ENCODE measurements at regions not wholly inside any gene's neighbourhood (a gene's known extent, or its start where the extent isn't known, plus 50 kb on each side); places are given as distances from the start of the nearest gene placed in this dataset.
A peak's percentile ranks its signal among the peaks of the same experiment; 100 is the strongest.

GRCh38 chr14:62123961-62124360 is 361.7 kb downstream of the SNAPC1 start:
- H3K4me3 ChIP-seq (ENCODE audit: insufficient read depth, low read depth, low read length) = no peak overlapping the region
- no peak overlapping the region for H3K4ac ChIP-seq (ENCODE audit: low read depth, low read length)
- H4K8ac ChIP-seq (ENCODE audit: low read depth in 2 of 2, low read length in 2 of 2) = no peak overlapping the region
- no peak overlapping the region for H2AFZ ChIP-seq (replicated peaks; ENCODE audit: low read length, poor library complexity)
- no peaks in the 10 kb centered on the region for H3K9me3 ChIP-seq (ENCODE audit: control insufficient read depth, insufficient read depth, low read length)
- no peak overlapping the region for H2BK20ac ChIP-seq (ENCODE audit: low read depth, low read length)
- intact Hi-C loops (cut with micrococcal nuclease) (loop anchor here (1.0 kb wide), 1 partner anchor 262 kb away; no protein-coding TSS in a partner anchor), in situ Hi-C loops (cut with MboI; ENCODE audit: low sequenced_read_pairs) (loop anchor here (10.0 kb wide), 1 partner anchor 219 kb away; no protein-coding TSS in a partner anchor), dilution Hi-C loops (cut with HindIII; ENCODE audit: low sequenced_read_pairs, unreplicated experiment) (no loop called here)
- H3K79me1 ChIP-seq (ENCODE audit: low read depth in 1 of 2, low read length in 2 of 2) = no peaks in the 10 kb centered on the region
- H3K9ac ChIP-seq (ENCODE audit: low read depth, low read length) = no peak overlapping the region
- no peaks in the 10 kb centered on the region for H3K9me1 ChIP-seq (ENCODE audit: insufficient read depth, low read length)
- no peaks in the 10 kb centered on the region for H3K36me3 ChIP-seq (ENCODE audit: control insufficient read depth, insufficient read depth, low read length)
- DNase-seq (no peak), ATAC-seq (ENCODE audit: low read depth) (no peak)
- H3K4me2 ChIP-seq (ENCODE audit: low read depth, low read length) = no peak overlapping the region
- ChIA-PET CTCF (interaction anchor here (1.1 kb wide), 1 partner anchor 198 kb away, joined by 3 read pairs; no protein-coding TSS in a partner anchor), POLR2A (ENCODE audit: unreplicated experiment) (no interaction called here)
- H3K56ac ChIP-seq (ENCODE audit: extremely low read depth, insufficient read depth, low read length) = no peak overlapping the region
- no peak overlapping the region for H3K14ac ChIP-seq (replicated peaks; ENCODE audit: low read depth, low read length)
- H2BK120ac ChIP-seq (ENCODE audit: low read depth, low read length) = no peak overlapping the region
- H4K20me1 ChIP-seq (ENCODE audit: insufficient read depth, low read length) = no peaks in the 10 kb centered on the region
- H2BK5ac ChIP-seq (ENCODE audit: low read depth, low read length, poor library complexity, severe bottlenecking) = no peak overlapping the region
- no peak overlapping the region for H2AK9ac ChIP-seq (replicated peaks; ENCODE audit: low read depth, low read length, poor library complexity)
- no peak overlapping the region for H2BK15ac ChIP-seq (ENCODE audit: low read depth, low read length)
- TF ChIP-seq RFX5 (IDR thresholded peaks at IDR 0.05; ENCODE audit: low read depth, low read length) (no peak), NFE2L2 (IDR thresholded peaks at IDR 0.05; ENCODE audit: low read depth, low read length) (no peak), CEBPB (IDR thresholded peaks at IDR 0.05; ENCODE audit: low read depth, low read length) (peak; percentile 32; the same call in 1 of the 2 replicates), RCOR1 (IDR thresholded peaks at IDR 0.05; ENCODE audit: insufficient replicate concordance, low read length) (no peak), CHD1 (IDR thresholded peaks at IDR 0.05; ENCODE audit: low read depth, low read length) (no peak), MXI1 (IDR thresholded peaks at IDR 0.05; ENCODE audit: borderline replicate concordance, low read depth, low read length) (no peak)
- no peaks in the 10 kb centered on the region for H3K4me1 ChIP-seq (ENCODE audit: control insufficient read depth, insufficient read depth, low read length)
- no CpG with 5 or more reads among the region's 2 CpGs for WGBS, 2 experiments (ENCODE audit: extremely low coverage in 2 of 2, insufficient read length in 1 of 2)
- H3K27ac ChIP-seq (ENCODE audit: insufficient read depth, low read length) = no peak overlapping the region
- H3K18ac ChIP-seq (ENCODE audit: low read depth, low read length) = no peak overlapping the region
- no peak overlapping the region for H2AK5ac ChIP-seq (ENCODE audit: low read depth, low read length)
- H4K91ac ChIP-seq (ENCODE audit: insufficient read depth, low read depth, low read length) = no peak overlapping the region
- no peaks in the 10 kb centered on the region for H3K27me3 ChIP-seq (ENCODE audit: control insufficient read depth, insufficient read depth, low read length)
- H4K5ac ChIP-seq (ENCODE audit: low read depth, low read length) = no peak overlapping the region
- no peak overlapping the region for H3K23ac ChIP-seq (ENCODE audit: low read depth, low read length)
- BruUV-seq (replicated peaks) = no TSS peak

Measured in IMR-90 (cell line).